HG03108 (cell line): ENCODE measurements at regions not wholly inside any gene's neighbourhood (a gene's known extent, or its start where the extent isn't known, plus 50 kb on each side); places are given as distances from the start of the nearest gene placed in this dataset.
"Not testable (repeated sequence)": the region's sequence is repeated elsewhere in the genome, so short reads cannot be mapped to it uniquely, and the experiment has no call there.

ENCODE experiments used
- ATAC-seq: cut with Tn5 transposase; IDR thresholded peaks from one replicate; pipeline ENCODE4 v1.9.1; 2021; ENCODE audit warnings: moderate library complexity; ENCODE audit not compliant: unreplicated experiment

DNA sequence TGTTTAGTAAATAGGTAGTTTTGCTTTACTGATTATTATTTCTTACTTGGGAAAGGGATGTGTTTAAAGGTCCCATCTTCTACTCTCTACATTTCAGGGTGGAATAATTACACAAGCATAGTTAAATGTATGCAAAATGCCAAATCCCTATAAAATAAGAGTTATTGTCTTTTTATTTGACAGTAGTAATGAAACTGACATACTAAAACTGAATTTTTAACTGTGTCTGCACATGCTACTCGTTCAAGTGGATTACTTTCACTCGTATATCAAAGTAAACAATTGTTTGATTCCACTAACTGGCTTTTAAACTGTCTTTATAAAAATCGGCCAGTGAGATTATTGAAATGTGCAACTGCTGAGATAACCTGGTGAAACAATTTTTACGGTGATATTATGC, 602.9 kb upstream of the ADGRB3 start:
- no peak for ATAC-seq

- ATAC-seq: no peak
These were observed 604.0 kb upstream of the ADGRB3 start for GRCh38 chr6:68031054-68031453.

GRCh38 chr6:68026483-68026882, 608.6 kb upstream of the ADGRB3 start:
- ATAC-seq: no peak

DNA sequence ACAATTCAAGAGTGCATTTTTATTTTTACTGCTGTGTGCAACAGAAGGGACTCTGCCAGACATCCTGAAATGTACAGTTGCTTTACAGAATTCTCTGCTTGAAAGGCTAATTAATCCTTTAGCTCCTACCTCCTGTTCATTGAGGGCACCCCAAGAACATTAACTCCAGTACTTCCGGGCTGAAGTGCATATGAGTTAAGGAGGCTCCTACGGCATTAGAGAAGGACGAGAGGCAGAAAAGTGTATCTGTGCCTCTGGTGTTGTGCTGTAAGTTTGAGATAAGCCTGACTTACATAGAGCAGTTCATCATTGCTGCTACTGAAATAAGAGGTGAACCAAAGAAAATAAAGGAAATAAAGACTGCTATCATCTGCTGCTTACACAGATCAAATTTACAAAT, 609.3 kb upstream of the ADGRB3 start:
- ATAC-seq: no peak

- ATAC-seq: no peak
These were observed 610.4 kb upstream of the ADGRB3 start for GRCh38 chr6:68024570-68025269.

DNA sequence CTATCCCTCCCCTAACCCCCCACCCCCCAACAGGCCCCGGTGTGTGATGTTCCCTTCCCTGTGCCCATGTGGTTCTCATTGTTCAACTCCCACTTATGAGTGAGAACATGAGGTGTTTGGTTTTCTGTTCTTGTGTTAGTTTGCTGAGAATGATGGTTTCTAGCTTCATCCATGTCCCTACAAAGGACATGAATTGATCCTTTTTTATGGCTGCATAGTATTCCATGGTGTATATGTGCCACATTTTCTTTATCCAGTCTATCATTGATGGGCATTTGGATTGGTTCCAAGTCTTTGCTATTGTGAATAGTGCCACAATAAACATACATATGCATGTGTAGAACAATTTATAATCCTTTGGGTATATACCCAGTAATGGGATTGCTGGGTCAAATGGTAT, 612.1 kb upstream of the ADGRB3 start:
- ATAC-seq: not testable (repeated sequence)

- no peak for ATAC-seq
These were observed 621.1 kb upstream of the ADGRB3 start for GRCh38 chr6:68013780-68014515.

- no peak for ATAC-seq
These were observed 622.3 kb upstream of the ADGRB3 start for GRCh38 chr6:68012822-68013221.

DNA sequence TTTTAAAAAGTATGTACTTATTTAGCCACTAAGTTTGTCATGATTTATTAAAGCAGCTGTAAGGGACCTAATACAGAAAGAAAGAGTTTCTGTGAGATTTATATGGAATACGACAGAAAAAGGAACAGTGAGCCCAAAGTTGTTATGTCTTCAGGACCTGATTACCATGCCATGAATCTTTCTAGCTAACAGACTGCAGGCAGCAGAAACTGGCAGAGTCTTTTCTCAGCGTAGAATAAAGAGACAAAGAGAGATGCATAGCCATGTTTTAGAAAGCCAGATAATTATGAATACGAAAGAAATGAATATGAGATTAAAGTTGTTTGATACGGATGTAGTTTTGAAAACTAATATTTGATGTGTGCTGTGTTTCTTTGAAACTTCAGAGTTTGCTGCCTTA, 624.1 kb upstream of the ADGRB3 start:
- no peak for ATAC-seq

DNA sequence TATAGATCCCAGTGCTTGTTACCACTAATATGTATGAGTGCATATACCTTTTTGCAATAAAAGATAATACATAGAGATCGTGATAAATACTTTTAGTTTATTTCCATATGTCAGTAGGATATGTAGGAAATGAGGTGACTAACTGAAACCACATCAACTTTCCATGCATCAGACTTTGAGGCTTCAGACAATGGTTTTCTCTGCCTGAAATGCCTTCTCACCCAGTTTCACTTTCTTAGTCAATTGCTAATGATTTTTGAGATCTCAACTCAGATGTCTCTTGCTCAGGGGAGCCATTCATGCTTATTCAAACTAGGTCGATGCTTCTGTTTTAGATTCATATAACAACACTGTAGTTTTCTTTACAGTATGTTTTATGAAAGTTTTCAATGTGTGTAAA, 626.6 kb upstream of the ADGRB3 start:
- no peak for ATAC-seq

- ATAC-seq: no peak
These were observed 627.4 kb upstream of the ADGRB3 start for GRCh38 chr6:68007717-68008116.

GRCh38 chr6:67986694-67987232, 648.3 kb upstream of the ADGRB3 start:
- no peak for ATAC-seq

DNA sequence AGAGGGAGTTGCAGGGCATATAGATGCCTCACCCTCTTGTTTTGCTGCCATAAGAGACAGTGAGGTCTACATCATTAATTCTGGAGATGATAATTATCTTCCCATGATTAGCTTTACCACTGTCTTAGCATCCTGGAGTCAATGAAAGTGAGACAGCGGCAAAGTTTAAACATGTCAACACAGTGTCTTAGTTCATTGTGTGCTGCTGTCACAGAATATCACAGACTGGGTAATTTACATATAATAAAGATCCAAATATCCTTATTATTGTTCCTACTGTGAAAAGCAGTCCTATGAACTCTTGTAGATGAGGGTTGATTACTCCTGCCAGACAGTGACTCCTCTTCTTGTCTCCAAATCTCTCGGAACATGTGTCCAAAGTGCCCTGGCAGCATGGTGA, 658.6 kb upstream of the ADGRB3 start:
- no peak for ATAC-seq

DNA sequence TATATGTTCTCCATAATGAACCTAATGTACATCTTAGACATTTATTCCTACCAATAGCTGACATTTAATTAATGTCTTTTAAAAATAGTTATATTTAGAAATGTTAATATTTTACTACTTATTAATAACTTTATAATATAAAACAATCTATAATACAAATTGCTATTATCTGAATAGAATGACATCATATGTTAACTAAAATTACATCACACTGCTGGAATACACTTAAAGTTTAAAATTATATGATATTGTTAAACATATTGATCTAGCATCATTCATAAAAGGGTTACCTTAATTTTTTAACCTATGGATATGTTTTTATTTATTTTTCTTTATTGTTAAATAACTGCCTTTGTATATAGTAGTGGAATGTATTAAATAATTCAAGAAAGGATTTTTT, 660.2 kb upstream of the ADGRB3 start:
- no peak for ATAC-seq

DNA sequence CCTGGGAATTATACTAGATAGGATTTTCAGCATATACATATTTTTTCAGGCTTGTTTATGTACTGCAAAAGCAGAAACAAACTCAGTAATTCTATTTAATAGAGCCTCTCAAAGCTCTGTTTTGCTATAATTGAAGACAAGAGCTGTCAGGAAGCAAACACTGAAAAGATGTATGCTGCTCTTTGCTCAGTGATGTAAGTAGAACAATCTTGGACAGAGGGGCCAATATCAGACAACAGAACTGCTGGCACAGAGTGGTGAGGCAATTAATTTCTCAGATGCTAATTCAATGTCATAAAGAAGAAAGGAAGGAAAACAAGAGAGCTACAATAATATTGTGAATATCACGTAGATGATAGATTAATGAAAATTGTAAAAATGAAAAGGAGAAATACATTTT, 663.3 kb upstream of the ADGRB3 start:
- no peak for ATAC-seq

GRCh38 chr6:67966830-67967229, 668.3 kb upstream of the ADGRB3 start:
- ATAC-seq: no peak

- ATAC-seq: no peak
These were observed 678.7 kb upstream of the ADGRB3 start for GRCh38 chr6:67956352-67956751.

DNA sequence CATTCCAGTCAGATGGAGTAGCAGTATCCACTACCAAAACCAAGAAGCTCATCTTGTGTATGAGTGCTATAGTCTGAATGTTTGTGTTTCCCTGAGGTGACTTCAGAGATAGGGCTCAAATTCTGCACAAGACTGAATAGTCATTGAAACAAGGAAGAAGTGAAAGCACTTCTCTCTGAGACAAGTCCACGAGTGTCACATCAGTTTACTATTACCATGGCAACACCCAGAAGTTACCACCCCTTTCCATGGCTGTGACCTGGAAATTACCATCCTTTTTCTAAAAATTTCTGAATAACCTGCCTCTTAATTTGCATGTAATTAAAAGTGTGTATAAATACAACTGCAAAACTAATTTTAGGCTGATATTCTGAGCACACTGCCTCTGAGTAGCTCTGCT, 682.1 kb upstream of the ADGRB3 start:
- no peak for ATAC-seq

GRCh38 chr6:67952121-67952520, 683.0 kb upstream of the ADGRB3 start:
- no peak for ATAC-seq

GRCh38 chr6:67947762-67948161, 687.3 kb upstream of the ADGRB3 start:
- ATAC-seq: not testable (repeated sequence)

- ATAC-seq: no peak
These were observed 699.1 kb upstream of the ADGRB3 start for GRCh38 chr6:67935976-67936477.

DNA sequence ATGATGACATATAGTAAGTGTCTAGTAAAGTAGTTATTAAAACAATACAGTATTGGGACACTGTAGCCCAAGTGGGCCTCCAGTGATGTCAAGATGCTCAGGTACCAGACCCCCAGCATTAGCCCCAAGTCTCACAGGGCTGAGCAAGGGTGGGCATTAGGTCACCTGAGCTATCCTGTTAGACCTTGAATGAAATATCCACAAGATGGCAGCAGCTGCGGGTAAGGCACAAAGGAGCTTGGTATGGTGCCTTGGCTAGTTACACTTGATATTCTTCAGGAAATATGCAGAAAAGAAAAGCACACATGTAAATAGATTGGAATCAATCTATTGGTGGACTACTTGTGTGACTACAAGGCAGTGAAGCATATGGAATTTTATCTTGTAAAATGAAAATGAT, 701.8 kb upstream of the ADGRB3 start:
- ATAC-seq: no peak
